Fibroblast of lung (primary cell): ENCODE measurements at regions not wholly inside any gene's neighbourhood (a gene's known extent, or its start where the extent isn't known, plus 50 kb on each side); places are given as distances from the start of the nearest gene placed in this dataset.
A peak's percentile ranks its signal among the peaks of the same experiment; 100 is the strongest.
"Not testable (repeated sequence)": the region's sequence is repeated elsewhere in the genome, so short reads cannot be mapped to it uniquely, and the experiment has no call there.

Source experiments
- DNase-seq, 2 donors: peaks; one replicate each; pipeline versions ENCODE4 v3.0.0 to v3.0.0-alpha.2; 2010; ENCODE audit warnings: low read depth in 2 of 2
- H2AFZ ChIP-seq: 2 replicates; pipeline ENCODE4 v1.5.1; 2012; ENCODE audit warnings: low read length, control low read depth, inconsistent platforms
- H3K27ac ChIP-seq: 2 replicates; pipeline ENCODE4 v1.5.1; 2011; ENCODE audit warnings: low read length, control low read depth; ENCODE audit not compliant: insufficient read depth
- H3K27me3 ChIP-seq: 2 replicates; pipeline ENCODE4 v1.5.1; 2011; ENCODE audit warnings: mild to moderate bottlenecking, low read length; ENCODE audit not compliant: control insufficient read depth, insufficient read depth
- H3K36me3 ChIP-seq: 2 replicates; pipeline ENCODE4 v1.5.1; 2011; ENCODE audit warnings: low read length; ENCODE audit not compliant: control insufficient read depth, insufficient read depth
- H3K4me1 ChIP-seq: 2 replicates; pipeline ENCODE4 v1.5.1; 2011; ENCODE audit warnings: low read length; ENCODE audit not compliant: control insufficient read depth, insufficient read depth; ENCODE audit errors: extremely low read depth
- H3K4me2 ChIP-seq: 2 replicates; pipeline ENCODE4 v1.5.1; 2011; ENCODE audit warnings: low read length, control low read depth; ENCODE audit not compliant: insufficient read depth; ENCODE audit errors: extremely low read depth
- H3K4me3 ChIP-seq, 4 experiments: fragments of 200-600 bp in 1 of 4; sonication (generic) in 1 of 4; replicated peaks in 1 of 4; 2 replicates each; pipeline ENCODE4 v1.5.1; 2011 to 2016; ENCODE audit warnings: low read length in 4 of 4, low read depth in 3 of 4, mild to moderate bottlenecking in 3 of 4, control low read depth in 2 of 4, inconsistent platforms in 1 of 4, mixed read lengths in 1 of 4; ENCODE audit not compliant: insufficient read depth in 1 of 4; ENCODE audit errors: control extremely low read depth in 1 of 4
- H3K79me2 ChIP-seq: 2 replicates; pipeline ENCODE4 v1.5.1; 2012; ENCODE audit warnings: mild to moderate bottlenecking, low read length, inconsistent platforms; ENCODE audit not compliant: control insufficient read depth, insufficient read depth
- H3K9ac ChIP-seq: 2 replicates; pipeline ENCODE4 v1.5.1; 2011; ENCODE audit warnings: mild to moderate bottlenecking, low read length, control low read depth; ENCODE audit not compliant: insufficient read depth
- H3K9me3 ChIP-seq: 2 replicates; pipeline ENCODE4 v1.5.1; 2012; ENCODE audit warnings: low read depth, low read length; ENCODE audit not compliant: control insufficient read depth, insufficient read depth
- H4K20me1 ChIP-seq: 2 replicates; pipeline ENCODE4 v1.5.1; 2011; ENCODE audit warnings: low read length; ENCODE audit not compliant: control insufficient read depth, insufficient read depth; ENCODE audit errors: extremely low read depth
- EZH2 ChIP-seq: IDR thresholded peaks from 2 replicates; pipeline ENCODE4 v1.5.1; 2012; ENCODE audit warnings: low read length, control low read depth, mild to moderate bottlenecking; ENCODE audit errors: missing control alignments
- TF ChIP-seq, protein P1 (sequence below), 2 donors: IDR thresholded peaks in 1 of 2; conservative IDR thresholded peaks in 1 of 2; 1 replicate in 1 of 2; 2 replicates in 1 of 2; pipeline ENCODE4 v1.5.1; 2011 to 2012; ENCODE audit warnings: low read length in 2 of 2, control low read depth in 1 of 2, inconsistent platforms in 1 of 2, low read depth in 1 of 2, mild to moderate bottlenecking in 1 of 2

- no peak overlapping the region for H3K4me2 ChIP-seq
- H3K9me3 ChIP-seq = no peaks in the 10 kb centered on the region
- H3K4me1 ChIP-seq = no peaks in the 10 kb centered on the region
- no peak overlapping the region for H3K9ac ChIP-seq
- no peak overlapping the region for H3K4me3 ChIP-seq
- H3K36me3 ChIP-seq = no peaks in the 10 kb centered on the region
- H2AFZ ChIP-seq = no peak overlapping the region
- peak; percentile 5 to 25 for DNase-seq
- no peaks in the 10 kb centered on the region for H3K27me3 ChIP-seq
- no peaks in the 10 kb centered on the region for H4K20me1 ChIP-seq
- TF ChIP-seq EZH2 = no peak
- TF ChIP-seq, protein P1, sequence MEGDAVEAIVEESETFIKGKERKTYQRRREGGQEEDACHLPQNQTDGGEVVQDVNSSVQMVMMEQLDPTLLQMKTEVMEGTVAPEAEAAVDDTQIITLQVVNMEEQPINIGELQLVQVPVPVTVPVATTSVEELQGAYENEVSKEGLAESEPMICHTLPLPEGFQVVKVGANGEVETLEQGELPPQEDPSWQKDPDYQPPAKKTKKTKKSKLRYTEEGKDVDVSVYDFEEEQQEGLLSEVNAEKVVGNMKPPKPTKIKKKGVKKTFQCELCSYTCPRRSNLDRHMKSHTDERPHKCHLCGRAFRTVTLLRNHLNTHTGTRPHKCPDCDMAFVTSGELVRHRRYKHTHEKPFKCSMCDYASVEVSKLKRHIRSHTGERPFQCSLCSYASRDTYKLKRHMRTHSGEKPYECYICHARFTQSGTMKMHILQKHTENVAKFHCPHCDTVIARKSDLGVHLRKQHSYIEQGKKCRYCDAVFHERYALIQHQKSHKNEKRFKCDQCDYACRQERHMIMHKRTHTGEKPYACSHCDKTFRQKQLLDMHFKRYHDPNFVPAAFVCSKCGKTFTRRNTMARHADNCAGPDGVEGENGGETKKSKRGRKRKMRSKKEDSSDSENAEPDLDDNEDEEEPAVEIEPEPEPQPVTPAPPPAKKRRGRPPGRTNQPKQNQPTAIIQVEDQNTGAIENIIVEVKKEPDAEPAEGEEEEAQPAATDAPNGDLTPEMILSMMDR (conservative IDR thresholded peaks at IDR 0.05 in 1 of 2, IDR thresholded peaks at IDR 0.05 in 1 of 2; ENCODE audit: low read depth in 1 of 2, low read length in 2 of 2) = peak; percentile 22 to 24
- no peak overlapping the region for H3K27ac ChIP-seq
- H3K79me2 ChIP-seq = no peaks in the 10 kb centered on the region
Observed at GRCh38 chr5:97297063-97297703, 114.1 kb upstream of the RIOK2 start.

DNA sequence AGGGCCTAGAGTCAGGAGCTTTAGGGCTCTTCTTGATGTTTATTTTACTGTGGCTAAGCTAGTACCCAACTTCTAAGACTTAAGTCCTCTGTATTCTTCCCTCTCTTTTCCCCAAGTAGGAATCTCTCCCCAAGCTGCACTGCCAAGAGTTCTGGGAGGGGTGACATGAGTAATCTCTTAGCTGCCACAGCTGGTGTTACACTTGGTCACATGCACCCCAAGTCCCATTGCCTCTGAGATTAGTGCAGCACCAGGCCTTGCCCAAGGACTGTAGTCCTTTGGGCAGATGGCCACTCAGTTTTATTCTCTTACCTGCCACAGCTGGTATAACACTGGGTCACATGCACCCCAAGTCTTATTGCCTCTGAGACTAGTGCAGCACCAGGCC, 114.7 kb upstream of the RIOK2 start:
- no peak overlapping the region for H3K4me2 ChIP-seq
- H3K4me3 ChIP-seq = no peak overlapping the region
- no peaks in the 10 kb centered on the region for H3K27me3 ChIP-seq
- no peaks in the 10 kb centered on the region for H4K20me1 ChIP-seq
- no peaks in the 10 kb centered on the region for H3K4me1 ChIP-seq
- H3K27ac ChIP-seq = no peak overlapping the region
- H3K36me3 ChIP-seq = no peaks in the 10 kb centered on the region
- H3K79me2 ChIP-seq = no peaks in the 10 kb centered on the region
- H3K9me3 ChIP-seq = no peaks in the 10 kb centered on the region
- peak in 1 of 2 donors; percentile 4 for DNase-seq
- no peak for TF ChIP-seq EZH2
- TF ChIP-seq, protein P1 (conservative IDR thresholded peaks at IDR 0.05 in 1 of 2, IDR thresholded peaks at IDR 0.05 in 1 of 2; ENCODE audit: low read depth in 1 of 2, low read length in 2 of 2) = no peak
- no peak overlapping the region for H3K9ac ChIP-seq
- no peak overlapping the region for H2AFZ ChIP-seq

DNA sequence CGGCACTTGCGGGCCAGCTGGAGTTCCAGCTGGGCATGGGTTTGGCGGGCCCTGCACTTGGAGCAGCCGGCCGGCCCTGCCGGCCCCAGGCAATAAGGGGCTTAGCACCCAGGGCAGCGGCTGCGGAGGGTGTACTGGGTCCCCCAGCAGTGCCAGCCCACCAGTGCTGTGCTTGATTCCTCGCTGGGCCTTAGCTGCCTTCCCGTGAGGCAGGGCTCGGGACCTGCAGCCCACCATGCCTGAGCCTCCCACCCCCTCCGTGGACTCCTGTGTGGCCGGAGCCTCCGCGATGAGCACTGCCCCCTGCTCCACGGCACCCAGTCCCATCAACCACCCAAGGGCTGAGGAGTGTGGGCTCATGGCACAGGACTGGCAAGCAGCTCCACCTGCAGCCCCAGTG, 118.1 kb upstream of the RIOK2 start:
- not testable (repeated sequence) for H3K27ac ChIP-seq, H3K4me1 ChIP-seq, H3K36me3 ChIP-seq, H4K20me1 ChIP-seq, H3K4me3 ChIP-seq, H3K27me3 ChIP-seq, H2AFZ ChIP-seq, H3K79me2 ChIP-seq, H3K4me2 ChIP-seq, H3K9ac ChIP-seq, H3K9me3 ChIP-seq, DNase-seq
